MM.1S (cell line): ENCODE measurements at regions not wholly inside any gene's neighbourhood (a gene's known extent, or its start where the extent isn't known, plus 50 kb on each side); places are given as distances from the start of the nearest gene placed in this dataset.

Experiments used
- DNase-seq: peaks from one replicate; pipeline ENCODE4 v3.0.0-alpha.2; 2015
- H2AFZ ChIP-seq: fragments of 300-600 bp; sonication (generic); 2 replicates; pipeline ENCODE4 v1.6.0; 2016; ENCODE audit warnings: antibody characterized with exemption, low read length
- H3F3A ChIP-seq: fragments of 300-600 bp; sonication (generic); 2 replicates; pipeline ENCODE4 v1.6.1; 2016; ENCODE audit warnings: mild to moderate bottlenecking, antibody characterized with exemption, low read length, moderate library complexity, mixed read lengths; ENCODE audit not compliant: insufficient read depth
- H3K27ac ChIP-seq: fragments of 300-600 bp; sonication (generic); 2 replicates; pipeline ENCODE4 v1.5.1; 2016; ENCODE audit warnings: mild to moderate bottlenecking, low read length
- H3K27me3 ChIP-seq: fragments of 300-600 bp; sonication (generic); replicated peaks from 2 replicates; pipeline ENCODE4 v1.6.0; 2016; ENCODE audit warnings: low read length; ENCODE audit not compliant: insufficient read depth
- H3K36me3 ChIP-seq: fragments of 300-600 bp; sonication (generic); replicated peaks from 2 replicates; pipeline ENCODE4 v1.6.1; 2016; ENCODE audit warnings: mild to moderate bottlenecking, low read length, mixed read lengths; ENCODE audit not compliant: insufficient read depth
- H3K4me1 ChIP-seq: fragments of 300-600 bp; sonication (generic); 2 replicates; pipeline ENCODE4 v1.6.1; 2016; ENCODE audit warnings: low read length, mixed read lengths
- H3K4me2 ChIP-seq: fragments of 300-600 bp; sonication (generic); 2 replicates; pipeline ENCODE4 v1.6.0; 2016; ENCODE audit warnings: low read depth, low read length
- H3K4me3 ChIP-seq: fragments of 300-600 bp; sonication (generic); 2 replicates; pipeline ENCODE4 v1.5.1; 2016; ENCODE audit warnings: low read length, mixed read lengths
- H3K79me2 ChIP-seq: fragments of 300-600 bp; sonication (generic); 2 replicates; pipeline ENCODE4 v1.6.1; 2016; ENCODE audit warnings: mixed run types, low read length, mixed read lengths
- H3K9ac ChIP-seq: fragments of 300-600 bp; sonication (generic); 2 replicates; pipeline ENCODE4 v1.6.1; 2016; ENCODE audit warnings: low read length, mixed read lengths
- H3K9me2 ChIP-seq: fragments of 300-600 bp; sonication (generic); replicated peaks from 2 replicates; pipeline ENCODE4 v1.6.1; 2016; ENCODE audit warnings: mild to moderate bottlenecking, low read length, mixed read lengths; ENCODE audit not compliant: insufficient read depth
- H3K9me3 ChIP-seq: fragments of 300-600 bp; sonication (generic); replicated peaks from 2 replicates; pipeline ENCODE4 v1.6.1; 2016; ENCODE audit warnings: mild to moderate bottlenecking, low read length, mixed read lengths; ENCODE audit not compliant: insufficient read depth
- H4K20me1 ChIP-seq: fragments of 300-600 bp; sonication (generic); 2 replicates; pipeline ENCODE4 v1.6.1; 2016; ENCODE audit warnings: mild to moderate bottlenecking, low read length, moderate library complexity, mixed read lengths; ENCODE audit not compliant: insufficient read depth
- CTCF ChIP-seq: fragments of 300-600 bp; sonication (generic); IDR thresholded peaks from 2 replicates; pipeline ENCODE4 v1.5.1; 2016; ENCODE audit warnings: antibody characterized with exemption, low read length, mixed read lengths
- EZH2 ChIP-seq: fragments of 300-600 bp; sonication (generic); optimal IDR thresholded peaks from 2 replicates; pipeline ENCODE3; 2017; ENCODE audit warnings: low read depth, mild to moderate bottlenecking, antibody characterized with exemption, low read length, mixed read lengths
- EZH2phosphoT487 ChIP-seq: fragments of 300-600 bp; sonication (generic); IDR thresholded peaks from 2 replicates; pipeline ENCODE4 v1.6.1; 2018; ENCODE audit warnings: antibody characterized with exemption, low read length

- Histone ChIP-seq H4K20me1 (no peaks in the 10 kb centered on the region), H3K27ac (no peak overlapping the region), H3K4me3 (no peak overlapping the region), H3K9me3 (no peaks in the 10 kb centered on the region), H3K4me1 (no peaks in the 10 kb centered on the region), H3K27me3 (no peaks in the 10 kb centered on the region), H3K9me2 (no peaks in the 10 kb centered on the region), H3F3A (no peaks in the 10 kb centered on the region), H3K79me2 (no peaks in the 10 kb centered on the region), H3K4me2 (no peak overlapping the region), H3K36me3 (no peaks in the 10 kb centered on the region), H3K9ac (no peak overlapping the region), H2AFZ (no peak overlapping the region)
- no peak for DNase-seq
- TF ChIP-seq CTCF, result no peak
- TF ChIP-seq EZH2phosphoT487, result no peak
- no peak for TF ChIP-seq EZH2
These were observed 77.2 kb downstream of the TSN start for GRCh38 chr2:121832412-121833357.

GRCh38 chr2:121833358-121833723 is 77.9 kb downstream of the TSN start:
- H3K79me2 ChIP-seq, result no peaks in the 10 kb centered on the region
- TF ChIP-seq CTCF (no peak), EZH2 (no peak), EZH2phosphoT487 (no peak)
- H3F3A ChIP-seq, result no peaks in the 10 kb centered on the region
- no peaks in the 10 kb centered on the region for H3K4me1 ChIP-seq
- no peaks in the 10 kb centered on the region for H3K9me2 ChIP-seq
- no peak overlapping the region for H3K4me3 ChIP-seq
- no peaks in the 10 kb centered on the region for H3K27me3 ChIP-seq
- H3K4me2 ChIP-seq, result no peak overlapping the region
- H3K36me3 ChIP-seq, result no peaks in the 10 kb centered on the region
- H4K20me1 ChIP-seq, result no peaks in the 10 kb centered on the region
- H3K9me3 ChIP-seq, result no peaks in the 10 kb centered on the region
- no peak overlapping the region for H3K9ac ChIP-seq
- H3K27ac ChIP-seq, result no peak overlapping the region
- no peak for DNase-seq
- H2AFZ ChIP-seq, result no peak overlapping the region

GRCh38 chr2:121836611-121837010 is 81.2 kb downstream of the TSN start:
- Histone ChIP-seq H3K9me2 (no peaks in the 10 kb centered on the region), H3K9me3 (no peaks in the 10 kb centered on the region), H3K4me1 (no peaks in the 10 kb centered on the region), H3K9ac (no peak overlapping the region), H3K4me2 (no peak overlapping the region), H3K4me3 (no peak overlapping the region), H3K36me3 (no peaks in the 10 kb centered on the region), H4K20me1 (no peaks in the 10 kb centered on the region), H3K27ac (no peak overlapping the region), H3K79me2 (no peaks in the 10 kb centered on the region), H2AFZ (no peak overlapping the region), H3K27me3 (no peaks in the 10 kb centered on the region), H3F3A (no peaks in the 10 kb centered on the region)
- TF ChIP-seq EZH2phosphoT487 (no peak), CTCF (no peak), EZH2 (no peak)
- no peak for DNase-seq
